Spleen (tissue), 7 donors: ENCODE measurements at regions not wholly inside any gene's neighbourhood (a gene's known extent, or its start where the extent isn't known, plus 50 kb on each side); places are given as distances from the start of the nearest gene placed in this dataset.

Source experiments
- POLR2A ChIP-seq, 3 donors: fragments of 450-650 bp; IDR thresholded peaks; one replicate each; pipeline ENCODE4 v1.5.1; 2017; ENCODE audit warnings: antibody characterized with exemption in 3 of 3, mild to moderate bottlenecking in 1 of 3
- TF ChIP-seq, protein P1 (sequence below), 11 experiments: fragments of 200-600 bp in 7 of 11; fragments of 450-650 bp in 4 of 11; sonication (generic) in 4 of 11; IDR thresholded peaks in 8 of 11; conservative IDR thresholded peaks in 3 of 11; 1 replicate in 7 of 11; 2 replicates in 4 of 11; pipeline versions ENCODE4 v1.4.0 to v1.8.0; 2016 to 2021; ENCODE audit warnings: antibody characterized with exemption in 11 of 11, inconsistent platforms in 4 of 11, mild to moderate bottlenecking in 1 of 11
- donor health status: DM: no; HTN: no; CAD: no; lungs with moderate emphysema.
- donor health status: DM: no; HTN: no; CAD: no.
- donor health status: DM: no; HTN: no; CAD: no.

DNA sequence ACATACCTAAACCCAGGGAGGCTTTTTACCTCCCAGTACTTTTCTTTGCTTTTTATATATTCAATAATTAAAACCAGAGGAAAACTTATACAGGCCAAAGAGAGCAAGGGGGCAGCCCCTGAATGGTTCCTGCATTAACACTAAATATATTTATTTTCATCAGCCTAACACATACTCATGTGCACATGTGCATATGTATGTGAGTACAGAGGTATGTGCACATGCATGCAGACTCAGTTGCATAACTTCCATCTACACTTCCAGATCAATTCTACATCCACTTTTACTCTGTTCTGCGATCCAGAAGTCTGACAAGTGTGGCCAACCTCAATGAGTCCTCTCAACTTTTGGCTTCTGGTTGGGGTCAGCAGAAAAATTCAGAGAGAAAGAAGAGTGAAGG is 794.2 kb downstream of the DHX35 start:
- TF ChIP-seq, protein P1, sequence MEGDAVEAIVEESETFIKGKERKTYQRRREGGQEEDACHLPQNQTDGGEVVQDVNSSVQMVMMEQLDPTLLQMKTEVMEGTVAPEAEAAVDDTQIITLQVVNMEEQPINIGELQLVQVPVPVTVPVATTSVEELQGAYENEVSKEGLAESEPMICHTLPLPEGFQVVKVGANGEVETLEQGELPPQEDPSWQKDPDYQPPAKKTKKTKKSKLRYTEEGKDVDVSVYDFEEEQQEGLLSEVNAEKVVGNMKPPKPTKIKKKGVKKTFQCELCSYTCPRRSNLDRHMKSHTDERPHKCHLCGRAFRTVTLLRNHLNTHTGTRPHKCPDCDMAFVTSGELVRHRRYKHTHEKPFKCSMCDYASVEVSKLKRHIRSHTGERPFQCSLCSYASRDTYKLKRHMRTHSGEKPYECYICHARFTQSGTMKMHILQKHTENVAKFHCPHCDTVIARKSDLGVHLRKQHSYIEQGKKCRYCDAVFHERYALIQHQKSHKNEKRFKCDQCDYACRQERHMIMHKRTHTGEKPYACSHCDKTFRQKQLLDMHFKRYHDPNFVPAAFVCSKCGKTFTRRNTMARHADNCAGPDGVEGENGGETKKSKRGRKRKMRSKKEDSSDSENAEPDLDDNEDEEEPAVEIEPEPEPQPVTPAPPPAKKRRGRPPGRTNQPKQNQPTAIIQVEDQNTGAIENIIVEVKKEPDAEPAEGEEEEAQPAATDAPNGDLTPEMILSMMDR (IDR thresholded peaks at IDR 0.05 in 8 of 11, conservative IDR thresholded peaks at IDR 0.05 in 3 of 11) = no peak
- TF ChIP-seq POLR2A (IDR thresholded peaks at IDR 0.05) = no peak
